HG02588 (cell line): ENCODE measurements at regions not wholly inside any gene's neighbourhood (a gene's known extent, or its start where the extent isn't known, plus 50 kb on each side); places are given as distances from the start of the nearest gene placed in this dataset.
"Not testable (repeated sequence)": the region's sequence is repeated elsewhere in the genome, so short reads cannot be mapped to it uniquely, and the experiment has no call there.

Source experiments
- ATAC-seq: cut with Tn5 transposase; IDR thresholded peaks from one replicate; pipeline ENCODE4 v1.9.1; 2021; ENCODE audit warnings: mild to moderate bottlenecking, moderate library complexity; ENCODE audit not compliant: unreplicated experiment

DNA sequence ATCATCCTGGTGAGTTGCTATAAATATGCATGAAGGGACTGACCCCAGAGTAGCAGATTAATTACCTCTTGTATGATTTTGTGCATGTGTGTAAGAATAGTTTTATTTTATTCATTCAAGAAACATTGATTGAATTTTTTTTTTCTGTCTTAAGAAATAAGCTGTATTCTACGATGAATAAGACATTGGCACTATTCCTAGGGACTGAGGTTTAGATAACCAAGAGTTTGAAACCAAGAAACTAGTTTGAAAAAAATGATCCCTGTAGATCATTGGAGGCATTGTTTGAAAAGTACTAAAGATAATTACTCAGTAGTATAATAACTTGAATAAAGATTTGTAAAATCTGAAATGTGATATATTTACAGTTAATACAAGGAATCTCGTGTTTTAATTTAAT is 1086.9 kb downstream of the PCDH7 start:
- no peak for ATAC-seq

DNA sequence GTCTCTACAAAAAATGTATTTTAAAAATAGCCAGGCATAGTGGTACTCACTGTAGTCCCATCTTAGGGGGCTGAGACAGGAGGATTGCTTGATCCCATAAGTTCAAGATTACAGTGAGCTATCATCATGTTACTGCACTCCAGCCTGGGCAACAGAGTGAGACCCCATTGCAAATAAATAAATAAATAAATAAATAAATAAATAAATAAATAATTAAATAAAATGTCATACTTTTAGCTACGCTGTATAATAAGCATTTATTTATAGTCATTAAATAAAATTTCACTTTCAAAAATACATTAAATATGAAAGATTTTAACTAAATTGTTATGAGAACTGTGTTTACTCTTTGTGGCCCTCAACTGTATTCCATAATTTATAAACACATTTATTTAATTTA is 1124.2 kb downstream of the PCDH7 start:
- ATAC-seq, result no peak

DNA sequence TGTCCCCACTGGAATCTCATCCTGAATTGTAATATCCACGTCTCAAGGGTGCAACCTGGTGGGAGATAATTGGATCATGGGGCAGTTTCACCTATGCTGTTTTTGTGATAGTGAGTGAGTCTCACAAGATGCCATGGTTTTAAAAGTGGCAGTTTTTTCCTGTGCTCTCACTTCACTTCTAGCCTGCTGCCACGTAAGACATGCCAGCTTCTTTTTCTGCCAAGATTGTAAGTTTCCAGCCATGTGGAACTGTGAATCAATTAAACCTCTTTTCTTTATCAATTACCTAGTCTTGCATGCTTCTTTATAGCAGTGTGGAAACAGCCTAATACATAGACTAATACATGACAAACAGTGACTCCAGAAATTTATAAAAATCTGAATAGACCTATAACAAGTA is 1131.8 kb downstream of the PCDH7 start:
- ATAC-seq, result no peak

DNA sequence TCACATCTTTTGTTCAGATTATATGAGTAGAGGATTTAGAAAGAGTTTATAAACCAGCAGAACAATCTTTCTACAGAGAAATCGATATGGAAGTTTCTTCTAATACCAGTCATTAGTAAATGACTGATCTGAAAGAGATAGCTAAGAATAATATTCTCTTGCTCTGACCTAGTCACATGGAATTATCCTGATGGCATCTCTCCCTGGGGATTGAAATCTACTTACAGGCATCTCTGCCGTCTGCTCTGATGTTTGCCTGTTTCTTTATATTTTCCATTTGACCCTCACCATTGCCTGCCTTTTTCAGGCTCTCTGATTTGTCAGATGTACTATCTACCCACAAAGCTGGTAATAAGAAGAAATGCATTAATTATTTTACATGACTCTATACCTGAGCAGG is 1157.3 kb downstream of the PCDH7 start:
- ATAC-seq, result no peak

DNA sequence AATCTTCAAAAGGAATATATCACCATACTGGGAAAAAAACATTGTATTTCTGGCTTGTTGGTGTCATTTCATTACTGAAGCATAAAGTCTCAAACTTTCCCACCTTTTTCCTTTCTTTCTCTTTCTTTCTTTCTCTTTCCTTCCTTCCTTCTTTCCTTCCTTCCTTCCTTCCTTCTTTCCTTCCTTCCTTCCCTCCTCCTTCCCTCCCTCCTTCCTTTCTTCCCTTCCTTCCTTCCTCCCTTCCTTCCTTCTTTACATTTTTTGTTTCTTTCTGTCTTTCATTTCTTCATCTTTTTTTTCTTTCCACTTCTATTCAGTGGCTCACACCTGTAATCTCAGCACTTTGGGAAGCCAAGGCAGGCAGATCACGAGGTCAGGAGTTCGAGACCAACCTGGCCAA is 1160.7 kb downstream of the PCDH7 start:
- ATAC-seq, result not testable (repeated sequence)

DNA sequence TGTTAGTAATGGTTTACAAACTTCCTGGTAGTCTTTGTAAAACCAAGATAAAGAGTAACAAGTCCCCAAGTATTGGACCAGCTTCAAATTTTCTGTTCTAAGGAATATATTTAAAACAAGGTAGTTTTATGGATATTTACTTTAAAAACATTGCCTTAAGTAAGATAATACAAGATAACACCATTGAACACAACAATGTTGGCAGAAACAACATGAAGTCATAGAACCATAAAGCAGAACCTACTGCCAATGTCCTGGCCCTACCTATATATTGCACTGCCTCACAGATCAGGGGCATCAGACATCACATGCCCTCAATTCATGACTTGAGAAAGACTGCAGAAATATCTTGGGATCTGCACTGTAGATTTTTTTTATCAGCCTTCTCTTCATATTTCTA is 1176.2 kb downstream of the PCDH7 start:
- no peak for ATAC-seq

DNA sequence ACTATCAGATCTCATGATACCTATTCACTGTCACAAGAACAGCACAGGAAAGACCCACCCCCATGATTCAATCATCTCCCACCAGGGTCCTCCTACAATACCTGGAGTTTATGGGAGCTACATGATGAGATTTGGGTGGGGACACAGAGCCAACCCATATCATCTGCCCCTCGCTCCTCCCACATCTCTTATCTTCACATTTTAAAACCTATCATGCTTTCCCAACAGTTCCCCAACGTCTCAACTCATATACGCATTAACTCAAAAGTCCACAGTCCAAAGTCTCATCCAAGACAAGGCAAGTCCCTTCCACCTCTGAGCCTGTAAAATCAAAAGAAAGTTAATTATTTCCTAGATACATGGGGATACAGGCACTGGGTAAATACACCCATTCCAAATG is 1185.2 kb downstream of the PCDH7 start:
- ATAC-seq, result no peak

DNA sequence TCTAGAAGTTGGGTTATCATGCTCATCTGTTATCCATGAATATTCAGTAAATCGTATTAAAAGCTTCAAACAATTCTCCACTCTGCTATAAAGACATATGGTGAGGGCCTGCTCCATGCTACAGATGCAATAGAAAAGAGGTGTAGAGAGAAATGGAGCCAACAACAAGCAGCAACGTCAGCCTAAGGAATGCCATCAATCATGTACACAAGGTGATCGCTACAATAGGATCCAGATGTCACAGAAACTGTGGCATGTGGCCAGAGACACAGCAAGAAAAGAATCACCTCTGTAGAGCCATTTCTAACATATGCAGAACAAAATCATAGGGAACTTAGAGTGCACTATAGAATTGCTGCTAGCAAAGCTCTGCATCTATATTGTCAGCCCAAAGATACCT is 1188.1 kb downstream of the PCDH7 start:
- ATAC-seq, result no peak

DNA sequence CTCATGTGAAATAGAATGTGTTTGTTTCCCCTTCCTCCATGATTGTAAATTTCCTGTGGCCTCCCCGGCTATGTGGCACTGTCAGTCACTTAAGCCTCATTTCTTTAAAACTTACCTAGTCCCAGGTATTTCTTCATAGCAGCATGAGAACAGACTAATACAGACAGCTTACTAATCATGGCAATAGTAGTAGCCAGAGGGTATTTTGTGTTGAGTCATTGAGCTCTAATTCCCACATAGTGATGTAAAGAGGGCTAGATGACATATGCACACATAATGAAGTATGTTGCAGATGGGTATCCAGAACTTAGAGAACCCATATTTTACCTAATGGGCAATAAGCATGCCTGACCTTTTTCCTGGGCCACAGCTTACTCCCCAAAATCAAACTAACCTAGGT is 1197.2 kb downstream of the PCDH7 start:
- no peak for ATAC-seq

DNA sequence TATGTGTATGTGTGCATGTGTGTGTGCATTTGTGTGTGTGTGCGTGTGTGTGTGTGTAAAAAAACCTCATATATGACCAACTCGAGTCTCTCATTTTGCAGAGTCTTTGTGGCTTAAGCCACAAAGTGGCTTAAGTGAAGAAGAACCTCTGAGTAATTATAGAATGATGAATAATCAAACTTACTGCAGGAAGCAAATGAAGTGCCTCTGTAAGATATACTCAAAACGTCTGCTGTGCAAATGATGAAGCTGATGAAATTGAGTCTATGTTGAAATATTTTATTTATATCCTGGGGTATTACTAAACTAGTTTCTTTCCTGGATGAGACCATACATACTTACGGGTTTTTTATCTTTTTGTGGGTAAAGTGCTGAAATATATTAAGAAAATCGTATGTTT is 1198.7 kb downstream of the PCDH7 start:
- ATAC-seq, result no peak

DNA sequence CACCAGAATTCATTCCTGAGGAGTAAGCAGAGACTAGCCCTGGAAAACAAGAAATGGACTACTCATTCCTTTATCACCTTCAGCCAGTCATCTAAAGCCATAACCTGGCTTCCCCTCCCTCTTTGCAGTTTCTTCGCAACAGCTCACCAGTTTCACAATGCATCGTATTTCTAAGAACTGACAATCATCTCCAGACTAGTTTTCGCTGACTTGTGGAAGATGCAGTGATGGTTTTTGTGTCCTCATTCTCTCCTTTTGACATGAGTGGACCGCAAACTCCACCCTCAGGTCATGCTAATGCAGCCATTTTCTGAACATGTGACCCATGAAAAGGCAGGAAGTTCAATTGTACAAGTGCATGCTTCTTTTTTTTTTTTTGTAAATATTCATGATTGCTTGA is 1203.5 kb downstream of the PCDH7 start:
- ATAC-seq, result no peak

DNA sequence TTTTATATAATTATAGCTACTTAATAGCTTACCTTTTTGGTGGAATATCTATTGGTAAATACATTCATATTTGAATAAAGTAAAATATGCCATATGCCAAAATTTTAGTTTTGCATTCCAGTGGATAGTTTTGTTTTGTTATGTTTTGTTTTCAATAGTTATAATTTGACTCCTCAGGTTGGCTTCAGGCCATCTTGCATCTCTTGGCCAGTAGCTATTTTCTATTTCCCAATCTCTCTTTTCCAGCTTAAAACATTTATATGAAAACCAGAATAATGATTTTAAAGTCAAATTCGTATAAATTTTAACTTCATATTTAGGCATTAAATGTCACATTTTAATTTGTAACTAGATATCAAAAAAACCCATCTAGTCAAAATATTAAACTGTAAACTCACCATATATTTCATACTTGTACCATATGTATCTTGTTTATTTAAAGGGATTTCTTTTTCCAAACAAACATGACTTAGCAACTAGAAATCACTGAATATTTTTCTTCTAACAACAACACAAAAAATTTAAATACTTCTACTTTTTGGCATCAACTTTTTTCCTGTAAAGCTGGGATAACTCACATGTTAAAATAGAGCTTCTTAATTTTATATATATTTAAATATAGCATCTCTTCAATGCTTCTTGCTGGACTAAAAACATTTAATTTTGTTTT is 1209.6 kb downstream of the PCDH7 start:
- no peak for ATAC-seq

DNA sequence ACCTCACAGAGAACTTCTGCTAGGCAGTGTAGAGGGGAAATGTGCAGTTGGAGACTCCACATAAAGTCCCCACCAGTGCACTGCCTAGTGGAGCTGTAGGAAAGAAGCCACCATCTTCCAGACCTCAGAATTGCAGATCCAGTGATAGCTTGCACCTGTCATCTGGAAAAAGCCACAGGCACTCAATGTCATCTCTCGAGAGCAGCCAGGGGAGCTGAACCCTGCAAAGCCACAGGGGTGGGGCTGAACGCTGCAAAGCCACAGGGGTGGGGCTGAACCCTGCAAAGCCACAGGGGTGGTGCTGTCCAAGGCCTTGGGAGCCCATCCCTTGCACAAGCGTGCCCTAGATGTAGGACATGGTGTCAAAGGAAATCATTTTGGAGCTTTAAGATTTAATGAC is 1226.3 kb downstream of the PCDH7 start:
- no peak for ATAC-seq

DNA sequence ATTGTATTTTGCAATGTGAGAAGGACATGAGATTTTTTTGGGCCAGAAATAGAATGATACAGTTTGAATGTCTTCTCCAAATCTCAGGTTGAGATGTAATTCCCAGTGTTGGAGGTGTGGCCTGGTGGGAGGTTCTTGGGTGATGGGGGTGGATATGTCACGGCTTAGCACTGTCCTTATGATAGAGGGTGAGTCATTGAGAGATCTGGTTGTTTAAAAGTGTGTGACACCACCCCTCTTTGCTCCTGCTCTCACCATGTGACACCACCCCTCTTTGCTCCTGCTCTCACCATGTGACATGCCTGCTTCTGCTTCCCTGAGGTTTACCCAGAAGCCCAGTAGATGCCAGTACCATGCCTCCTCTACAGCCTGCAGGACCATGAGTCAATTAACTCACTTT is 1226.9 kb downstream of the PCDH7 start:
- no peak for ATAC-seq

DNA sequence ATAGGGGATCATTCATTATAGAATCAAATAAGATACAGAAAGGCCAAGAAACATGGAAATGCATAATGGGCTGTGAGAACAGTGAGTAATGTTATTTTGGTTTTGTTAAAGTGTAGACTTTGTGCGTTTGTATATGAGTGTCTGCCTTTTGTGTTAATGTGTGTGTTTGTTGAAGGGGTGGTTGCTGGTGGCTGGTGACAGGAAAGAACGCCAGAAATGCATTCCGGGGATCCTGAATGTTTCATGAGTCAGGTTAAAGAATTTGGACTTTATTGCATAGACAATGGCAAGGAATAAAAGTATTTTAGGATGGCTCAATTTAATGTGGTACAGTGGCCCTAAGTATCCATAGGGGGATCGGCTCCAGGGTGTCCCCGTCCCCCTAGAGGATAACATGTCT is 1228.9 kb downstream of the PCDH7 start:
- no peak for ATAC-seq

DNA sequence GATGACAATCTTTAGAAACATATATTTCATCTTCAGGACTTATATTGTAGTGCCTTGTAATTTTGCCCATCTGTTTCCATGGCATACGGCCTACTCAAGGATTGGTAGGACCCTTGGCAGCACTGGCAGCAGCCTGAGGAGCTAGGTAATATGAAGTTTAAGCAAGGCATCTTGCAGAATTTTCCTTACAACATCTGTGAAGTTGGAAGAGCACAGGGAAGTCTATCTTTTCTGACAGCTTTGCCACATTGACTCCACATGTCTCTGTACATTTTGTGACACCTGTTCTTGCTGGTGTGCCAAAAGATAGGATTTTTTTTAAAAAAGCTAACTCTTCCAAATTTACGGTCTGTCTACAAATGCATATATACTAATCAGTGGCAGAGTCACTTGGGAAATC is 1235.2 kb downstream of the PCDH7 start:
- ATAC-seq, result no peak

DNA sequence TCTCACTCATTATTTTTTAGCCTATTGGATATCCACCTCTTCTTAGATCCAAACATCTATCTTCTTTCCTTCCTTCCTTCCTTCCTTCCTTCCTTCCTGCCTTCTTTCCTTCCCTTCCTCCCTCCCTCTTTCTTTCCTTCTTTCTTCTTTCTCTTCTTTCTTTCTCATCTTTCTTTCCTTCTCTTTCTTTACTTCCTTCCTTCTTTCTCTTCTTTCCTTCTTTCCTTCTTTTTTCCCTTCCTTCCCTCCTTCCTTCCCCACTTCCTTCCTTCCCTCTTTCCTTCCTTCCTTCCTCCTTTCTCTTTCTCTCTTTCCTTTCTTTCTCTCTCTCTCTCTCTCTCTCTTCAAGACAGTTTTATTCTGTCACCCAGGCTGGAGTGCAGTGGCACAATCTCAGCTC is 1239.8 kb downstream of the PCDH7 start:
- no peak for ATAC-seq

DNA sequence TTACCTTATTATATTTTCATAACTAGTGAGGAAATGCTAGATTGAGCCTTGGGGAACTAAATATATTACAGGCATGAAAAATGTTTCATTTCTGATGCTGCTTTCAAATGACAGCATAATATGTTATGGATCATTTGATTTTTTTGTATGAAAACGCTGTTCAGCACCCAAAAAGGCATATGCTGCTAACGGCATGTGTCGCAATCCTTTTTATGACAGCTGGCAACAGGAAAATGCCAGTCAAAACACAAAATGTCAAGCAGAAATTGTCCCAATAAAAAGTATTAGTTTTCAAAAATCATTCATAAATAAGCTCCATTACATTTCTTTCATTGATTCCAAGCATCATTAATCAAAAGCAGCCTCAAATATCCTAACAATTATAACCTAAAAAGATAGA is 1244.5 kb downstream of the PCDH7 start:
- ATAC-seq, result no peak

DNA sequence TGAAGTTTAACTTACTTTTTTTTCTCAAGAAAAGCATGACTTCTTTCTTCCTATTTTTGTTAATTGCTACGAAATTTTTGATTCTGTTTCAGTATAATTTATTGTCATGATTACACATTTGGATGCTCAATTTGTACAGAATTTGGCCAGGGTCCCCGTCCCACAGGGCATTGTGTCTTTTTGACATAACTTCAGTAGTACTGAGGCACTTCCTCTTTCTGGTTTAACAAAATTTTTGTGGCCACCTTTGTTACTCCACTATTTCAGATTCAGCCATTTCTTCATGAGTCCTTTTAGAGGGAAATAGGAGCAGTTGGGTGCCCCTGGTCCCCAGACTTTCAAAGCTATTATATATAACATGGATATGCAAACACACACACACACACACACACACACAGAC is 1248.7 kb downstream of the PCDH7 start:
- no peak for ATAC-seq

DNA sequence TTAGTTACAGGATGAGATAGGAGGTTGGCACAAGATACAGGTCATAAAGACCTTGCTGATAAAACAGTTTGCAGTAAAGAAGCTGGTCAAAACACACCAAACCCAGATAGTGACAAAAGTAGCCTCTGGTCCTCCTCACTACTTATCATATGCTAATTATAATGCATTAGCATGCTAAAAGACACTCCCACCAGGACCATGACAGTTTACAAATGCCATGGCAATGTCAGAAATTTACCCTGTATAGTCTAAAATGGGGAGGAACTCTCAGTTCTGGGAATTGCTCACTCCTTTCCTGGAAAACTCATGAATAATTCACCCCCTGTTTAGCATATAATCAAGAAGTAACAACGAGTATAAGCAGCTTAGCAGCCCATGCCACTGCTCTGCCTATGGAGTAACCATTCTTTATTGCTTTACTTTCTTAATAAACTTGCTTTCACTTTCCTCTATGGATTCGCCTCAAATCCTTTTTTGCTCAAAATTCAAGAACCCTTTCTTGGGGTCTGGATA is 1254.4 kb downstream of the PCDH7 start:
- no peak for ATAC-seq

DNA sequence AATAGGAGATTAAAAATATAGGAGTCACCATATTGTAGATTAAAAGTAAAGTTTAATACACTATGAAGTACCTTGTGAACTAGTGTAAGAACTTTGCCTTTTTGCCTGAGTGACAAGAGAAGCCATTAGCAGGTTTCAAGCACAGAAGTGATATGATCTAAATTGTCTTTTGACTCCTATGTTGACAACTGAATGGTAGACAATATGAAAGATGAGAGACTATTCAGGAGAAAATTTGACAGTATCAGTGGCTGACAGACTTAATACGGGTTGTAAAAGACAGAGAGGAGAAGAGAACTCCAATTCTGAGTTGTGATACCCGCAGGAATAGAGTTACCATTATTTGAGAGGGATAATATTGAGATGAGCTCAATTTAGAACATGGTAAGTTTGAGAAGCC is 1259.8 kb downstream of the PCDH7 start:
- ATAC-seq, result no peak

DNA sequence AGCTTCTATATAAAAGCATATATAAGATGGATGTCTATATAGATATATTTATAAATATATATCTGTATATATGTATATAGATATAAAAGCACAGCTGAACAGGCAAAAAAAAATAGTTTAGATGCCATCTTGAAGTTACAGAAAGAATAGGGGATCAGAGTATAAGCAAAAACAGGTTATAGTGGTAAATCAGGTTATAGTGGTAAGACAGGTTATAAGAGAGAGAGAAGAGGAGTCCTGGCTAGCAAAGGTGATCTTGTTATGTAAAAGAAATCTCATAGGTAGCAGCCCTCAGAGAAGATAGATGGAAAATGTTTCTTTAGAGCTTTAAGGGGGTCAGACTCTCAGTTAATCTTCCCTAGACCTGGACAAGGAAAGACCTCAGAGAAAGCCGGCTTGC is 1263.1 kb downstream of the PCDH7 start:
- no peak for ATAC-seq

DNA sequence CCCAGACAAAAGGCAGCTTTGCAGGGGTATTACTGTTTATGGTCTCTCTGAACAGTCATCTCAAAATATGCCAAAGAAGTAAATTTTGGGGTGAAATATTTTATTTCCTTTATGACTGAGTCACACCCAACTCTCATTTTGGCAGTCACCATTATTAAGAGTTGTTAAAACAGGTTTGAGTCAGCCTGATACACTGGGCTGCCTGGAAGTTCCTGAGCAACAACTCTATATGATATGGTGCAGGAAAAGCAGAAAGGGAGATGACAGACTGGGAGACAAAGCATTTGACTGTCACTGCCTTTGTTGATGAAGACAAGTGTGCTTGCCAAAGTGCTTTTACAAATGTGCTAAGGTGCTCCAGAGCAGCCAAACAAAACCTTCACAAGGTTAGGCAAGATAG is 1263.5 kb downstream of the PCDH7 start:
- no peak for ATAC-seq
